ENCODE measurements at regions not wholly inside any gene's neighbourhood (a gene's known extent, or its start where the extent isn't known, plus 50 kb on each side); places are given as distances from the start of the nearest gene placed in this dataset.

DNA sequence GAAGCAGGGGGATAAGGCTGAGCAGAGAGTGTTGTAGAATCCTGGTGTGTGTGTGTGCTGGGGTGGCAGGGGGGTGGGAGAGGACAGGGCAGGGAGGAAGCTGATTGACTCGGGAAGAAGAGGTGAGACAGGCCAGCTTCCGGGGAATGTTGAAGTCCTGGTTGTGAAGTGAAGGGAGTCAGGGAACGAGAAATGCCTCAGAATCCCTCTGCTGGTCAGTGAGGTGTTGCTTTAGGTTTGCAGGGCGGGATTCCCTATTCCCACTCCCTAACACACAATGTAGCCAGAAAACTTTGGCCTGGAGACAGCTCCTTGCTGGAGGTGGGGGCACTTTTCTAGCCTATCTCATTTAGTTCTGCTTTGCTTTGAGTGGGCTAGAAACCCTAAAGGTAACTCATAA, 265.1 kb downstream of the HAUS1 start:
- no peaks in the 10 kb centered on the region for H3K4me1 ChIP-seq
- no peak for DNase-seq (ENCODE audit: low read depth in 1 of 2, low spot score in 1 of 2)
- H3K9me3 ChIP-seq, result no peaks in the 10 kb centered on the region
- ATAC-seq, result no peak
- no peak for FAIRE-seq
- ChIA-PET POLR2A (no interaction called here), CTCF (interaction anchor here (1.3 kb wide), 1 partner anchor 40 kb away, joined by 3 read pairs; no protein-coding TSS in a partner anchor)
- H3K27ac ChIP-seq, result no peak overlapping the region
- H3K4me3 ChIP-seq, result no peak overlapping the region
- H3K4me2 ChIP-seq, result no peak overlapping the region
- 55% methylated on average over 4 of the region's 4 CpGs for WGBS (ENCODE audit: missing lambda C conversion rate)
- TF ChIP-seq KDM5A (IDR thresholded peaks at IDR 0.05) (no peak), JUNB (IDR thresholded peaks at IDR 0.05) (no peak), HOXB5 (CRISPR knock-in tag; IDR thresholded peaks at IDR 0.05) (no peak), MYC (IDR thresholded peaks at IDR 0.05; ENCODE audit: borderline replicate concordance, low read length) (no peak), HOXA7 (CRISPR knock-in tag; IDR thresholded peaks at IDR 0.05) (no peak), RARB (CRISPR knock-in tag; IDR thresholded peaks at IDR 0.05) (no peak), KDM1A (IDR thresholded peaks at IDR 0.05; ENCODE audit: low read depth) (no peak), FOSL2 (IDR thresholded peaks at IDR 0.05) (no peak), FOSL2 (CRISPR knock-in tag; IDR thresholded peaks at IDR 0.05) (no peak), RAD21 (conservative IDR thresholded peaks at IDR 0.05 in 1 of 2, IDR thresholded peaks at IDR 0.05 in 1 of 2) (no peak), SREBF2 (IDR thresholded peaks at IDR 0.05) (no peak), EP300 (IDR thresholded peaks at IDR 0.05) (no peak), ZFP36 (IDR thresholded peaks at IDR 0.05; ENCODE audit: borderline replicate concordance, partially characterized antibody) (no peak), POLR2A (IDR thresholded peaks at IDR 0.05; ENCODE audit: low read length) (no peak), HEYL (CRISPR knock-in tag; IDR thresholded peaks at IDR 0.05) (no peak), ZSCAN20 (CRISPR knock-in tag; IDR thresholded peaks at IDR 0.05) (no peak), TP53 (CRISPR knock-in tag; IDR thresholded peaks at IDR 0.05) (no peak)
- TF ChIP-seq, protein P1, sequence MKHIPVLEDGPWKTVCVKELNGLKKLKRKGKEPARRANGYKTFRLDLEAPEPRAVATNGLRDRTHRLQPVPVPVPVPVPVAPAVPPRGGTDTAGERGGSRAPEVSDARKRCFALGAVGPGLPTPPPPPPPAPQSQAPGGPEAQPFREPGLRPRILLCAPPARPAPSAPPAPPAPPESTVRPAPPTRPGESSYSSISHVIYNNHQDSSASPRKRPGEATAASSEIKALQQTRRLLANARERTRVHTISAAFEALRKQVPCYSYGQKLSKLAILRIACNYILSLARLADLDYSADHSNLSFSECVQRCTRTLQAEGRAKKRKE (CRISPR knock-in tag; IDR thresholded peaks at IDR 0.05; ENCODE audit: low read depth), result no peak
- TF ChIP-seq, protein P2, sequence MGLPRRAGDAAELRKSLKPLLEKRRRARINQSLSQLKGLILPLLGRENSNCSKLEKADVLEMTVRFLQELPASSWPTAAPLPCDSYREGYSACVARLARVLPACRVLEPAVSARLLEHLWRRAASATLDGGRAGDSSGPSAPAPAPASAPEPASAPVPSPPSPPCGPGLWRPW (IDR thresholded peaks at IDR 0.05), result no peak

DNA sequence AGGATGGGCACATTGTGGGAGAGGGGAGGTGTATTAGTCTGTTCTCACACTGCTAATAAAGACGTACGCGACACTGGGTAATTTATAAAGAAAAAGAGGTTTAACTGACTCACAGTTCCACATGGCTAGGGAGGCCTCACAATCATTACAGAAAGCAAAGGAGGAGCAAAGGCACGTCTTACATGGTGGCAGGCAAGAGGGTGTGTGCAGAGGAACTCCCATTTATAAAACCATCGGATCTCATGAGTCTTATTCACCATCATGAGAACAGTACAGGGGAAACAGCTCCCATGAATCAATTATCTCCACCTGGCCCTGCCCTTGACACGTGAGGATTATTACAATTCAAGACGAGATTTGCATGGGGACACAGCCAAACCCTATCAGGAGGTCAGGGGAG, 266.7 kb downstream of the HAUS1 start:
- 57% methylated on average over 7 of the region's 7 CpGs for WGBS (ENCODE audit: missing lambda C conversion rate)
- CTCF ChIA-PET, result no interaction called here

More for the DNA sequence above, 266.7 kb downstream of the HAUS1 start:
- Histone ChIP-seq H3K4me1 (no peaks in the 10 kb centered on the region), H3K4me2 (no peak overlapping the region), H3K27ac (no peak overlapping the region), H3K4me3 (no peak overlapping the region), H3K9me3 (no peaks in the 10 kb centered on the region)
- POLR2A ChIA-PET, result no interaction called here
- ATAC-seq (no peak), DNase-seq (ENCODE audit: low read depth in 1 of 2, low spot score in 1 of 2) (no peak), FAIRE-seq (no peak)
- TF ChIP-seq CHD4 (IDR thresholded peaks at IDR 0.05; ENCODE audit: borderline replicate concordance), result no peak
- TF ChIP-seq HDAC2 (IDR thresholded peaks at IDR 0.05), result no peak
- no peak for TF ChIP-seq RNF2 (IDR thresholded peaks at IDR 0.05; ENCODE audit: borderline replicate concordance, low read depth)
- no peak for TF ChIP-seq JUNB (IDR thresholded peaks at IDR 0.05)
- TF ChIP-seq GATA3 (IDR thresholded peaks at IDR 0.05; ENCODE audit: borderline replicate concordance), result no peak
- TF ChIP-seq, protein P2 (IDR thresholded peaks at IDR 0.05), result no peak
- no peak for TF ChIP-seq KDM5A (IDR thresholded peaks at IDR 0.05)
- TF ChIP-seq CBX8 (IDR thresholded peaks at IDR 0.05), result no peak
- TF ChIP-seq NR3C1 (IDR thresholded peaks at IDR 0.05), result no peak
- TF ChIP-seq HOXB13 (CRISPR knock-in tag; IDR thresholded peaks at IDR 0.05; ENCODE audit: low read depth), result no peak
- no peak for TF ChIP-seq JUN (IDR thresholded peaks at IDR 0.05)
- TF ChIP-seq CHD2 (IDR thresholded peaks at IDR 0.05; ENCODE audit: low read length, partially characterized antibody), result no peak
- TF ChIP-seq NFE2L2 (conservative IDR thresholded peaks at IDR 0.05; ENCODE audit: low read length), result no peak
- no peak for TF ChIP-seq ZNF302 (CRISPR knock-in tag; IDR thresholded peaks at IDR 0.05)
- TF ChIP-seq, protein P3, sequence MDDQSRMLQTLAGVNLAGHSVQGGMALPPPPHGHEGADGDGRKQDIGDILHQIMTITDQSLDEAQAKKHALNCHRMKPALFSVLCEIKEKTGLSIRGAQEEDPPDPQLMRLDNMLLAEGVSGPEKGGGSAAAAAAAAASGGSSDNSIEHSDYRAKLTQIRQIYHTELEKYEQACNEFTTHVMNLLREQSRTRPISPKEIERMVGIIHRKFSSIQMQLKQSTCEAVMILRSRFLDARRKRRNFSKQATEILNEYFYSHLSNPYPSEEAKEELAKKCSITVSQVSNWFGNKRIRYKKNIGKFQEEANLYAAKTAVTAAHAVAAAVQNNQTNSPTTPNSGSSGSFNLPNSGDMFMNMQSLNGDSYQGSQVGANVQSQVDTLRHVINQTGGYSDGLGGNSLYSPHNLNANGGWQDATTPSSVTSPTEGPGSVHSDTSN (IDR thresholded peaks at IDR 0.05), result no peak
- TF ChIP-seq EHMT2 (IDR thresholded peaks at IDR 0.05; ENCODE audit: low read depth), result no peak
- TF ChIP-seq HOXB5 (CRISPR knock-in tag; IDR thresholded peaks at IDR 0.05), result no peak
- no peak for TF ChIP-seq FOSL2 (IDR thresholded peaks at IDR 0.05)
- no peak for TF ChIP-seq FOSL2 (CRISPR knock-in tag; IDR thresholded peaks at IDR 0.05)

All from A549 (cell line).